ENCODE measurements at regions not wholly inside any gene's neighbourhood (a gene's known extent, or its start where the extent isn't known, plus 50 kb on each side); places are given as distances from the start of the nearest gene placed in this dataset.

- H3K36me3 ChIP-seq (ENCODE audit: insufficient read depth, low read length, poor library complexity, severe bottlenecking) = no peaks in the 10 kb centered on the region
- no peak for TF ChIP-seq CTCF (conservative IDR thresholded peaks at IDR 0.05; ENCODE audit: low read depth, low read length)
- TF ChIP-seq EZH2 (IDR thresholded peaks at IDR 0.05; ENCODE audit: borderline replicate concordance, low read depth, low read length, poor library complexity, severe bottlenecking) = no peak
- no peaks in the 10 kb centered on the region for H3K9me3 ChIP-seq (ENCODE audit: low read depth, low read length, poor library complexity, severe bottlenecking)
- ChIA-PET POLR2A (ENCODE audit: low non-redundant PET) (no interaction called here), CTCF (no interaction called here)
- H3K27ac ChIP-seq (ENCODE audit: low read depth, low read length, poor library complexity, severe bottlenecking) = no peak overlapping the region
- H3K27me3 ChIP-seq (replicated peaks; ENCODE audit: insufficient read depth, low read depth, low read length, poor library complexity) = no peaks in the 10 kb centered on the region
- intact Hi-C loops (cut with micrococcal nuclease; ENCODE audit: unreplicated experiment) = no loop called here
- no TSS peak for BruUV-seq (replicated peaks)
- no peak for DNase-seq (ENCODE audit: low spot score)
- H3K4me1 ChIP-seq (ENCODE audit: insufficient read depth, low read length, poor library complexity, severe bottlenecking) = no peaks in the 10 kb centered on the region
- no peak overlapping the region for H3K4me3 ChIP-seq (ENCODE audit: low read depth, low read length, poor library complexity, severe bottlenecking)
These were observed 194.0 kb upstream of the PCDH17 start for GRCh38 chr13:57437587-57437986.

DNA sequence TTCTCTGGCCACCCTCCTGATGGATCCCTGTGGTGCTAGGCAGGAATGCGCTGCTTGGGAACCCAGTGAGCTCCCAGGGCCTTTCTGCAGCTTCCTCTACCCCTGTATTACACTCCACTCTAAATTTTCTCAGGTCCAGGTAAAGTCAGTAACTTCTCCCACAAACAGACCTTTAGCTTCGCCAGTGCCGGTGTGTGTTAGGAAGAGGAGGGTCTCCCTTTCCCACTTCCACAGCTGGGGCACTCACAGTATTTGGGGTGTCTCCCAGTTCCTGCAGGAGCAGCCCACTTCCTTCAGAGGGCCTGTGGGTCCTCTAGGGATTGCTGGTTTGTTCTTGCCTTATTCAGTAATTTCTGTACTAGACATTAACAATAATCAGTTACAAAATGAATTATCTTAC is 193.5 kb upstream of the PCDH17 start:
- DNase-seq (ENCODE audit: low spot score) = no peak
- ChIA-PET POLR2A (ENCODE audit: low non-redundant PET) (no interaction called here), CTCF (no interaction called here)
- H3K9me3 ChIP-seq (ENCODE audit: low read depth, low read length, poor library complexity, severe bottlenecking) = no peaks in the 10 kb centered on the region
- no peaks in the 10 kb centered on the region for H3K27me3 ChIP-seq (replicated peaks; ENCODE audit: insufficient read depth, low read depth, low read length, poor library complexity)
- intact Hi-C loops (cut with micrococcal nuclease; ENCODE audit: unreplicated experiment) = no loop called here
- TF ChIP-seq CTCF (conservative IDR thresholded peaks at IDR 0.05; ENCODE audit: low read depth, low read length) = no peak
- TF ChIP-seq EZH2 (IDR thresholded peaks at IDR 0.05; ENCODE audit: borderline replicate concordance, low read depth, low read length, poor library complexity, severe bottlenecking) = no peak
- no peak overlapping the region for H3K4me3 ChIP-seq (ENCODE audit: low read depth, low read length, poor library complexity, severe bottlenecking)
- no peaks in the 10 kb centered on the region for H3K4me1 ChIP-seq (ENCODE audit: insufficient read depth, low read length, poor library complexity, severe bottlenecking)
- no peak overlapping the region for H3K27ac ChIP-seq (ENCODE audit: low read depth, low read length, poor library complexity, severe bottlenecking)
- BruUV-seq (replicated peaks) = no TSS peak
- H3K36me3 ChIP-seq (ENCODE audit: insufficient read depth, low read length, poor library complexity, severe bottlenecking) = no peaks in the 10 kb centered on the region

- CTCF ChIA-PET = no interaction called here
- Histone ChIP-seq H3K4me1 (ENCODE audit: insufficient read depth, low read length, poor library complexity, severe bottlenecking) (no peaks in the 10 kb centered on the region), H3K36me3 (ENCODE audit: insufficient read depth, low read length, poor library complexity, severe bottlenecking) (no peaks in the 10 kb centered on the region), H3K27ac (ENCODE audit: low read depth, low read length, poor library complexity, severe bottlenecking) (no peak overlapping the region), H3K9me3 (ENCODE audit: low read depth, low read length, poor library complexity, severe bottlenecking) (no peaks in the 10 kb centered on the region), H3K4me3 (ENCODE audit: low read depth, low read length, poor library complexity, severe bottlenecking) (no peak overlapping the region), H3K27me3 (replicated peaks; ENCODE audit: insufficient read depth, low read depth, low read length, poor library complexity) (no peaks in the 10 kb centered on the region)
- BruUV-seq (replicated peaks) = no TSS peak
- POLR2A ChIA-PET (ENCODE audit: low non-redundant PET) = no interaction called here
- TF ChIP-seq EZH2 (IDR thresholded peaks at IDR 0.05; ENCODE audit: borderline replicate concordance, low read depth, low read length, poor library complexity, severe bottlenecking) (no peak), CTCF (conservative IDR thresholded peaks at IDR 0.05; ENCODE audit: low read depth, low read length) (no peak)
- intact Hi-C loops (cut with micrococcal nuclease; ENCODE audit: unreplicated experiment) = no loop called here
- no peak for DNase-seq (ENCODE audit: low spot score)
These were observed 188.1 kb upstream of the PCDH17 start for GRCh38 chr13:57443494-57443893.
